Fibroblast of gingiva (primary cell): ENCODE measurements at regions not wholly inside any gene's neighbourhood (a gene's known extent, or its start where the extent isn't known, plus 50 kb on each side); places are given as distances from the start of the nearest gene placed in this dataset.

Source experiments
- DNase-seq: peaks from one replicate; pipeline ENCODE4 v3.0.0-alpha.2; 2011; ENCODE audit warnings: low read depth

DNA sequence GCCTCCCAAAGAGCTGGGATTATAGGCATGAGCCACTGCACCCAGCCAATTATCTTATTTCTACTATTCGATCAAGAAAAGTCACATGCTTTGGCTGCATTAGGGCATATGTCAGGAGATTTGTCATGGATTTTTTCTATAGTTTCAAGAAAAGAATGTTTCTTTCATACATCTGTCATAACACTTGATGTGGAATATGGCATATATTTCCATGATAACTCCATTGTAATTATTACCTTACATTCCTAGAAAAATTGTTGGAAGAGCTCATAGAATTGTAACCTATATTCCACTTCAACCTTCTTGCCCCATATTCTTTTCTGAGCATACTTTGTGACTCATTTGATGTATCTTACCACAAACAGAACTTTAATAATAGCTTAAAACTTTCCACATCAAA, 740.9 kb upstream of the FLRT2 start:
- DNase-seq: no peak

DNA sequence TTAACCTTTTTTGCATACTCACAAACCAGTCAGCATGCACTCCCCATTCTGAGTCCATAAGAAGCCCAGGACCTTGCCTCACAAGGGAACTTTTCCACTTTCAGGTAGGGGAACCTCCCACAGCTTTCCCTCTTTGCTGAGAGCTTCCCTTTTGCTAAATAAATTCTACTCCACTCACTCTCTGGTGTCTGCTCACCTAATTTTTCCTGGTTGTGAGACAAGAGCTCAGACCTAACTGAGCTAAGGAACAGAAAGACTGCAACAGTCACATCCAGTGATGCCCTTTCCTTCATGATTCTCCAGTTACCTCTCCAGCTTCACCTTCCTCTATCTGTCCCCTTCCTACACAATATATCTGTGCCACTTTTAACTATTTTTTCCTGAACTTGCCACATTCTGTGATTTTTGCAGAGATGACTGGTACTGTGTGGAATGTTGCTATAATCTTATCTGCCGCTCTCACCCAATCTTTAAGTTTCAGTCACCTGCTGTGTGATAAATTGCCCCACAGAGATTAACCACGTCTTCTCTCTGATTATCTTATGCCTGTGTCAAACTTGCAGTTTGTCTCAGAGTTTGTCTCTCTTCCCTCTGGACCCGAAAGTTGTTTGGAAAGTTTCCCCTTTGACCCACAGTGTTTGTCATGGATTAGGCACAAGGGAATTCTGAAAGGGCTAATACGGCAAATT, 737.1 kb upstream of the FLRT2 start:
- DNase-seq: no peak

DNA sequence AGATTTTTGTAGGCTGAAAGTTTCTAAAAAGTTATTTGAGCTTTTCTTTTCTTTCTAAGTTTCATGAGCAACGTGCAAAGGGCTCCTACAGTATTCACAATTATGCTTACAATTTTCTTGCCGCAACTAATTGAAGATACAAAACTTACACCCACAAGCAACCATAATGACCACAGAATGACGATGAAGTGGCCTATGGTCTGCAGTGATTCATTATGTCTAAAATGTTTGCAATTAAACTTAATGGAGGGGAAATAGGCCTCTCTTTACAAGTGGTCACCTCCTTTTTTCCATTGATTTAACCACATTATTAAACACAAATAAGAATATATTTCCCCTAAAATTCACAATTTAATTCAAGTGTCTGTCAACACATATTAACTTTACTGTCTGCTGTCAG, 732.6 kb upstream of the FLRT2 start:
- DNase-seq: no peak

DNA sequence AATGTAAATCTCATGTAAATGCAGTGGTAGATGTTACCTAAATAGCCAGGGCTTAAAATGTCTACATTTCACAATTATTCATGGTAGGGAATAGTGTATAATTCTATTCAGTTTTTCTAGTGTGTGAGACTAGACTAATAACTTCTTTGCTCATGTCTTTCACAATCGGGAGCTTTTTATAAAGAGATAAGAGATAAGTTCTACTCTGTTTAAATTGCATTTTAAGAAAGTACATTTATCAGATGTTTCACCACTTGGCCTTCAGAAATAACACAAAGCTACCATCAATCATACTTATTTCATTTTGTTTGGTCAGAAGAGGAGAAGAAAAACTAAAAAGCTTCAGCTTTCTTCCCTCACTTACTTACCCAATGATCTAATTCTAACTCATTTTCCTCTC, 725.5 kb upstream of the FLRT2 start:
- no peak for DNase-seq

DNA sequence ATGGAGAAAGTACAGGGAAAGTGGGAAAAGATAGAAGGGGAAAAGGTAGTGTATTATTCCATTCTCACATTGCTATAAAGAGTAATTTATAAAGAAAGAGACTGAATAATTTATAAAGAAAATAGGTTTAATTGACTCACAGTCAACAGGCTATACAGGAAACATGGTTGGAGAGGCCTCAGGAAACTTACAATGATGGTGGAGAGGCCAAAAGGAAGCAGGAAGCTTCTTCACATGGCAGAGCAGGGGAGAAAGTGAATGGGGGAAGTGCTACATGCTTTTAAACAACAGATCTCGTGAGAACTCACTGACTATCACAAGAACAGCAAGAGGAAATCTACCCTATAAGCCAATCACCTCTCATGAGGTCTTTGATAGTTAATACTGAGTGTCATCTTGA, 725.0 kb upstream of the FLRT2 start:
- DNase-seq: no peak

DNA sequence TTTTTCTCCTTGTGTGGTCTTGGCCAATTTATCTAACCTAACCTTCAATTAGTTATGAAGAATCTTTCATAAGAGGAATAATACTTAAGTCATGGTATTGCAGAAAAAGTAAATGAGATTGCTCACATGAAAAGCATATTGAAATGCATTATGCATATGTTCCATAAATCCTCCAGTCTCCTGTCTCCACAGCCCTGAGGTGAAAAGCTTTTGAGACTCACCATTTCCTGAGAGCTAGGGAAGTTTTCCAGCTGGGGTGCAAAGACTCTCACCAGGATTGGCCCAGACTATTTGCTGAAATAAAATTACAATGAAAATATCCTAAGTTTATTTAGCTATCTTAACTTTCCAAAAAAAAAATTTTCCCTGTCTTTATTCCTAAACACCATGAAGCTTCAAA, 723.8 kb upstream of the FLRT2 start:
- no peak for DNase-seq

DNA sequence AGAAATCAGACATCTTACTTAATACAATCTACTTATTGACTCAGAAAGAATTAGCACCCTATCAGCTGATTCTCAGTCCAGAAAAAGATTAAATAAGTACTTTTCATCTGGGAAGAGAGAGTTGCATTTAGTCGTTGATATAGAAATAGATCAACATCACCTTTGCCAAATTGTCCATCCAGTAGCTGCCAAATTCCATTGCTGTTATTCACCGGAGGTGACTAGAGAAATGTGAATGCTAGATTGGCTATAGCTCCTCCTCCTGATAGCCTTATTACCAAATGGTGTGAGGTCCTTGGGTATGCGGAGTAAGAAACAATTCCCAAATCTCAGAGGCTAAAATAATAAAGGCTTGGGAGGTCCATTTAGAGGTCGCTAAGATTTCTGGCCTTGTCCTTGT, 723.3 kb upstream of the FLRT2 start:
- DNase-seq: no peak

DNA sequence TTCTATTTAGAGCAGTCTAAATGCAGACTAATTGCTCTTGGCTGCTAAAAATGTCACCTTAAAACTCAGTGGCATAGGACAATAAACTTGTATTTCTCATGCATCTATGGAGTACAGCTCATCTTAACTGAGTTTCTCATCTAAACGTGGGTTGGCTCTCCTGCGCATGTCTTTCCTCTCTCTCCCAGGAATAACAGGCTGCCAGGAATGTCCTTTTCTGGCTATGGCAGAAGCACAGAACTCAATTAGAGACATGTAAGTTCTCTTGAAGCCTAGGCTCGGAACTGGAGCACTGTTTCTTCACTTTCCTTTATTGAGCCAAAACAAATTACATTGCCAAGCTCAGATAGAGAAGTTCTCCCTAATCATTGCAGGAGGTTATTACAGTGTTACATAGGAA, 722.3 kb upstream of the FLRT2 start:
- DNase-seq: no peak

DNA sequence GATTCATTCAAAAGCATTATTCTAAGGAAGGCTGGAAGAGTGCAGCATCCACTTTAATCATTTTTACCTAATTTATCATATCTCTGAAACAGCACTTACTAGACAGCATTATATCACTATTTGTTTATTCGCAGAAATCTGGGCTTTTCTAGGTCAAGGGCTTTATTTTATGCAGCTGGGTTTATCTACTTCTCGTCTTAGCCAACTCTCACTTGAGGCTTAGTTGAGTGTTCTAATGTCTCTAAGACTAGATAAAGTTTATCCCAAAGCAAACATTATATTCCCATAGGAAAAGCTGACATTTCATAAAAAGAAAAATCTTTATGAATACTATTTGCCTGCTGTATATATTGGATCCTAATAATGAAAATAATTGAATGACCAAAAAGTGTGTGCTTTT, 720.8 kb upstream of the FLRT2 start:
- no peak for DNase-seq

DNA sequence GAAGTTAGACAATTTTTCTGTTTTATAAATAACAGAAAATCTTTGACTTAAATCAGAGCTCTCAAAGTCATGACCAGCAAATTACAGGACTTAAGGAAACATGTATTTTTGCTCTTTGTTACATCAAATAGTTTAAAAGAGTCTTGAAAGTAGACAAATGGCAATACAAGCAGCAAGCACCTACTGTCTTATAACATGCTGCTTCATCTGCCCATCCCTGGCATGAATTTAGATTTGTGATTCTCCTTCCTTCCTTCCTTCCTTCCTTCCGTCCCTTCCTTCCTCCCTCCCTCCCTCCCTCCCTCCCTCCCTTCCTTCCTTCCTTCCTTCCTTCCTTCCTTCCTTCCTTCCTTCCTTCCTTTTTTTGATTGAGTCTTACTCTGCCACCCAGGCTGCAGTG, 715.6 kb upstream of the FLRT2 start:
- no peak for DNase-seq

DNA sequence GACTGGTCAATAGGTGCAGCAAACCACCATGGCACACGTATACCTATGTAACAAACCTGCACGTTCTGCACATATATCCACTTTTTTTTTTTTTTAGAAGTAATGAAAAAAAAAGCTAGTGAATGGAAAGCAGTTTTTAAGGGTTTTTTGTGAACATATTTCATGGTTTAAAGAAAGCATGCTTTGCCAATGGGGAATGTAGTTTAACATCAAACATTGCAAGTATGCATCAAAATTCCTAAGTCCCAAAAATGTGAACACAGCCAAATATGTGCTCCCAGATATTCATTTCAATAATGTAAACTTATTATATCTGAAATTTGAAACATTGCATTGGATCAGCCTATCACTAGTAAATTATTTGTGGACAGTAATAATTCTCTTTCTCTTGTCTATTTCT, 710.4 kb upstream of the FLRT2 start:
- DNase-seq: no peak

DNA sequence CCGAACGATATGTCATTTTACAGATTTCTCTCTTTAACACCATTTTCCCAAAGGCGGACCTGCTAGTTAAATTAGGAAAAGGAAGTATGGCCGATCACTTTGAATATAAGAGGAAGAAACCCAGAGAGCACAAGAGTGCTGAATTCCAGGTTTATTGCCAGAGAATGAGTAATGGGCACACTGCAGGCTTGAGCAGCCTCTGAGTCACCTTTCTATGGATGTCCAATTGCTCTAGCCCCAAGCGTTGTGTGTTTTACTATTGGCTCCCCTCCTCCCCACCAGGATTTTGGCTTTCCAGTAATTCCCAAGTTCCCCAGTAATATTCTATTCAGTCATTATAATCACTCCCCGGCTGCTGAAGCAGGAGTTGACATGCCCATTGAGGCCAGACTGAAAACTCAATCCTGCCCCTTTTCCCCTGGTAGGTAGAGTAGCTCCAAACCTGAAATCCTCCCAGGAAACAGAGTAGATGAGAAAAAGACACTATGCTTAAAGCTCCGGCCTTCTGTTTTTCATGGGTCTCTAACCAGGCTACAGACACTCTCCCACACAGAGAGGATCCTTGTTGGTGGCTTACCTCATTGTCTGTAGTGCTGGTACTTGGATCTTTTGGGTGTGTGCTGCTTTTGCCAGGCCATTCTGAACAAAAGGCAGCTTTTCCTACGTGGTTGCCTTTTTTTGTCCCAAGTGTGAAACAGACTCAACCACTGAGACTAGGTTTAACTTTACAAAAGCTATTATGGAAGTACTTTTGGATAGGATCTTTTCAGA, 704.3 kb upstream of the FLRT2 start:
- DNase-seq: no peak

DNA sequence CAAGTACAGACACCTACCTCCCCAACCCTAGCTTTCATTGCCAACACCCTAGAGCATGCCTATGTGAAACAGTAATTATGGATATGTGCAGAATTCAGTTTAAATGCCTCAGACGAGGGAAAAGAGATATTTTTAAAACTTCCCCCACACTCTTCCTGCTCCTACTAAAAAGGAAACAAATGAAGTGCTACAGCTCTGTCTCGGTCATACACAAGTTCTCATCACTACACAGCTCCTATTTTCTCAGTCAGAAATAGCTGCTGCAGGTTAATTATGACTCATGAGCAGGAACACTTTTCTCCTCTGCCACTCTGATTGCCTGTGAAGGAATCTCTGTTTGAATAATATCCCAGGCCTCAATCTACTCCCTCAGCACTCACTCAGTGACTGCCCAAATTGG, 703.6 kb upstream of the FLRT2 start:
- no peak for DNase-seq

DNA sequence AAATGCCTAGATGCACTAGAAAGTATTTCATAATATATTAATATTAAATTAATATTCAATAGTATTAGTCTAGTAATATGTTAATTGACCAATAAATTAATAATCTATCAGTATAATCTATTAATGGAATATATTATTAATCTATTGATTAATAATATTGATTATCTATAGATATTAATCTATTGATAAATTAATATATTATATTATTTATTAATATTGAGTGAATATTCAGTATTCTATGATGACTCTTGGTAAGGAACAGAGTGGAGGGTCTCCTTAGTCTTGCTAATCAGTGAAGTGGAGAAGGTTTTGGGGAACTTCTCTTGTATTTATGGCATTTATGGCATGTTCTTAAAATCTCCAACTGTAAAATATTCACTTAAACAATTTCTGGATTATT, 679.3 kb upstream of the FLRT2 start:
- DNase-seq: no peak

DNA sequence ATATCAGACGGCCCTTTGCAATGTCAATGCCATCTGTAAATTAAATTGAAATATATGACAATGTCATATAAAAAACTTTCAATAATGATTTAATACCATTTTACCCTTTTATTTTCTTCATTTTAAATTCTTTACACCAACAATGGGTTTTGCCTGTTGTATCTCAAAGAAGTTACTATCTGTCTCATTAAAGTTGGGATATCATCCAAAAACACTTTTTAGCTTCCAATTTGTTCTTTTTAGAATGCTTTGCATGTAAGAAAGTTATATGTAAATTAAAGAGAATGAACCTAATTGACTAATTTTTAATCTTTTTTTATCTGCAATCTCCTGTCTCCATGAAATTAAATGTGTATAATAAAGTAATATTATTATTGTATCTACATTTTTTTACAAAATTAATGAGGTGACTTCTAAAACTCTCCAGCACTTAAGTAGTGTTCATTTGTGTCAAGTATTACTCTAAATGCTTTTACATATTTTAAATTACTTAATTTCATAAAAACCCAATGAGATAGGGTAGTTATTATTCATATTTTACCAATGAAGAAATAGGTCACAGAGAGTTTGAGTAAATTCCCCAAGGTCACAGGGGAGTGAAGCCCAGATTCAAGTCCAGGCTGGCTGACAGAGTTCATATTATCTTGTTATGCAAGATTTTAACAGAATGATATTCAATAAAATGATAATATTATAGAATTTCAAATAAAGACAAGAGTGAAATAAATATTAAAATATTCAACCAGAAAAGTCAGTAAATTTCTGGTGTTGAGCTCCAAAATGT, 673.0 kb upstream of the FLRT2 start:
- no peak for DNase-seq

DNA sequence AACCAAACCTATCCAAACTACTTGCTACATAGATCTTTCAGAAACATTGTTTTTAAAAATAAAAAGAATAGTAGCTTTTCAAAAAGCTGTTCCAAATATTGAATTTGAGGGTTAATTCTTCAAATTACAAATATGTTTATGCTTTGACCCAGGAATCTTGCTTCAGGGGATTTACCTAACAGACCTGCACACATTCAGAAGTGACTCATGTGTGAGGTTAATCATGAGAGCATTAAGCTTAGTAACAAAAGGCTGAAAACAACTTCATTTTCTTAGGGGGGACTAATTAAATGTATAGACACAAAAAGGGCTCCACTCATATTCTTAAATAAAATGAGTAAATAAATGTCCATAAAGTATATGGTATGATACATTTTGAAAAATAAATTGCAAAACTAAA, 672.4 kb upstream of the FLRT2 start:
- no peak for DNase-seq

DNA sequence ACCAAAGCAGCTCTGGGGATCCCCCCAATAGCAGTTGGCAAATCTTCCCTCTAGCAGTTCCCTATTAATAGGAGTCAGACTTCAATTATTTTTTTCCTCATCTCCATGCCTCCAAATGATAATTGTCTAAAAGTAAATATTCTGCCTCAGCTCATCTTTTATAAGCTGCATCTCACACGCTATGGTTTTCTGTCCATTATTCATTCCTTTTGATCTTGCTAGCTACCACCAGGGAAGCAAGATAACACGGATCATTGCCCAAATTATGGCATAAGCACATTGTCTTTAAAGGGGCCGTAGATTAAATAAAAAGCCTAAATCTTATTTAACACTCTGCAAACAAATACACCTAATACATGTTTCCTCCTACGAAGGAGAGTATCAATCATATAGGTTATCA, 670.8 kb upstream of the FLRT2 start:
- DNase-seq: no peak

DNA sequence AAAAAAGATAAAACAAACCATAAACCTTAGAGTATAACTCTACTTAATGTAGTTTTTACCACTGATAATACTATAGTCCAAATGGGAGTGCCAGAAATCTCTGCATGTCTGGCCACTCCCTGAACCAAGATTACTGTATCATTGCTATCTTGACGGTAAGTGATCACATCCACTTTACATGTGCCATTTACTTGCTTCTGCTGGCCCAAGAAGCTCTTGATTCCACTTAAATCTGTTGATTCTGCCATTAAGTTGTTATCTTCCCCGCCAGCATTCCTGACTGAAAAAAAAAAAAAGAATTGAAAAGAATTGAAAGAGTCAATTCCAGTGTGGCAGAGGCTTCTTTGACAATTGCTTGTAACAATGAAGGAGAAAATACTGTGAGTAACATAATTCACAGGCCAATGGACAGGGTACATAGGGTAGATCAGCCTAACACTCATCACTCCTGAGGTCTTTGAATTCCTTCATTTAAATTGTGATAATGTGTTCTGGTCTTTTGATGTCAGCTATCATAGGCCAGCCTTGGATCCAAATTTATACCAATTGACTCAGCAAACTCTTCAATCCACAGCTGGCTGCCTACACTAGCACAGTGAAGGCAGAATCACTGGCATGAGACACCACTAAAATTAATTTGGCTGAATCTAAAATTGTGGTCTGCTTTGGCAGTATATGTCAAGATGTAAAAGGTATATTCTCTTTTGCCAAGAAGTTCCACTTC, 665.2 kb upstream of the FLRT2 start:
- DNase-seq: no peak

DNA sequence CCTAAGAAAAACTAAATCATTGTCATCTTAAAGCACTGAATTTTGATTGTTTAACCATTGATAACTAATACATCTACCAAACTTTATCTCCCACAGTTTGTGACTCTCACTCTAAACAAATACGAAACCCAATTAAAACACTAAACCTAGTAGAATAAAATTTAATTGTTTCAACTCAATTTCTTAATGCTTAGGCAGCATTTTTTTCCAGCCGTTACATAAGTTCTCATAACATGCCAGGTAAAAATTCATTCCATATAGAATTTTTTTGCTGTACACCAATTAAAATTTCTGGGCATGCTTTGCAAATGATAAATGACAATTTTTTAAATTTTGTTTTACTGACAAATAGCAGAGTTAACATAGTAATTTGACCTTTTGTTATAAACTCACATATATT, 658.2 kb upstream of the FLRT2 start:
- no peak for DNase-seq

DNA sequence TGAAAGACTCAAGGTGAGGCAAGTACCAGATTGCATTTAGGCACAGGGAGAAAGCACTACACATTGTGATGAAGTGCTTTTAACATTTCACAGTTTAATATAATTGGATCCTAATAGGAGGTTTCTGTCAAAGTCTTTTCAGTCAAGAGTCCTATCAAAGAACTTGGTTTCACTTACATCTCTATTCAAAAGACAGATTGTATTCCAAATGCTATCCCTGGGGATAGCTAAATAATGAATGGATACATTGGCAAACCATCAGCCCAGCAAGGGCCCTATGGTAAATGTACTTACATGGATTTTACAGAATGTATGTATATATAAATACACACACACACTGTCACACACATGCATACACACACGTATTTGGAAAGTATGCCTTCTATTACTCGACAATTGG, 655.5 kb upstream of the FLRT2 start:
- DNase-seq: no peak

DNA sequence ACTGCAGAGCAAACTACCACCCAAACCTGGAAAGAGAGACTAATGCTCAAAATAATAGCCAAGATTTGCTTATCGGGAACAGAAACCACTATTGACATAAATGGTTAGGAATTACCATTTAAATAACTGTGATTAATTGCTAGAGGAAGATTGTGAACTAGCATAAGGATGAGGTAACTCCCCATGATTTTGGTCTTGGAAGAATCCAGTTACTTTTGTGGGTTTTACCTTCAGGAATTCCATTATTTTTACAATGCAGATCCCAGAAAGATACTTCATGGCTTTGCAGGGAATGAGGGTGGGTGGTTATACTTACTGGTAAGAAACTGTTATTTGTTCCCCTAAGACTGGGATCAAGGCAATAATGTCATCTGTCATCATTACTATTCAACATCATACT, 652.9 kb upstream of the FLRT2 start:
- DNase-seq: no peak

DNA sequence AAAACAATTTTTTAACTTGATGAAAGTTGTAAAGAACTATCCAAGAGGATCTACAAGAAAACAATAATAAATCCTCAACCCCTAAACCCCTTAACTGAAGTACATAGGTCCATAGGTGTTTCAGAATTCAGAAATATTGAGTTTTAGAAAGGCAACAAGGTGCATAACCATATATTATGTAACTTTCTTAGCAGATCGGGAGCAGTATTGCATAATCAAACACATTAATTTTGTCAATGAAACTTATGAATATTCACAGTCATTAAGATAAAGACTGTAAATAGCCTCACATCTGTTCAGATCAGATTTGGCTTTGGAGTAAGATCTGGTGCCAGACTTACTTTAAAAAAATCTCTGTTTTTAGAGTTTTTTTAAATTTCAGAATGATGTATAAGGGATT, 647.1 kb upstream of the FLRT2 start:
- DNase-seq: no peak

DNA sequence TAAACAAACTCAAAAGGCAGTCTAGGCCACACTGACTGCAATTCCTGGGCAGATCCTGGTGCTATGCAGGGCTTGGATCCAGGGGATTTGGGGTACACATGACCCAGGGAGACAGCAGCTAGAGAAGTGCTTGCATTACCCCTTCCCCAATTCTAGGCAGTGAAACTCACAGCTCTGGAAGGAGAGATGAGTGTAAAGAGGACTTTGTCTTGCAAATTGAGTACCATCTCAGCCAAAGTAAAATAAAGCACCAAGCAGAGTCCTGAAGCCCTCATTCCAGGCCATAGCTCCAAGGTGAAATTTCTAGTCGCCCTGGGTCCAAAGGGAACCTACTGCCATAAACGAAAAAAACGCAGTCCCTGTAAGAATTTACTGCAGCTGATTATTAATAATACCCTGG, 644.9 kb upstream of the FLRT2 start:
- no peak for DNase-seq
